LoVo (cell line): ENCODE measurements at regions not wholly inside any gene's neighbourhood (a gene's known extent, or its start where the extent isn't known, plus 50 kb on each side); places are given as distances from the start of the nearest gene placed in this dataset.
A peak's percentile ranks its signal among the peaks of the same experiment; 100 is the strongest.

Experiments
- DNase-seq: peaks from one replicate; pipeline ENCODE4 v3.0.0-alpha.2; 2016; ENCODE audit warnings: low spot score

- no peak for DNase-seq
Observed at GRCh38 chr2:181149056-181149455, 168.7 kb downstream of the UBE2E3 start.

GRCh38 chr2:181152226-181152625 lies 171.8 kb downstream of the UBE2E3 start:
- no peak for DNase-seq

- DNase-seq: no peak
Observed at GRCh38 chr2:181152701-181153100, 172.3 kb downstream of the UBE2E3 start.

- no peak for DNase-seq
Observed at GRCh38 chr2:181153886-181154285, 173.5 kb downstream of the UBE2E3 start.

GRCh38 chr2:181157326-181157725 lies 176.9 kb downstream of the UBE2E3 start:
- DNase-seq: no peak

- no peak for DNase-seq
Observed at GRCh38 chr2:181158427-181158826, 178.0 kb downstream of the UBE2E3 start.

GRCh38 chr2:181161615-181162014 lies 181.2 kb downstream of the UBE2E3 start:
- no peak for DNase-seq

- DNase-seq: no peak
Observed at GRCh38 chr2:181163139-181163538, 182.7 kb downstream of the UBE2E3 start.

- DNase-seq: no peak
Observed at GRCh38 chr2:181163691-181164090, 183.3 kb downstream of the UBE2E3 start.

- DNase-seq: no peak
Observed at GRCh38 chr2:181164699-181165098, 184.3 kb downstream of the UBE2E3 start.

- no peak for DNase-seq
Observed at GRCh38 chr2:181165199-181165868, 184.9 kb downstream of the UBE2E3 start.

GRCh38 chr2:181169503-181169902 lies 189.1 kb downstream of the UBE2E3 start:
- no peak for DNase-seq

GRCh38 chr2:181170256-181170655 lies 189.9 kb downstream of the UBE2E3 start:
- DNase-seq: no peak

- DNase-seq: no peak
Observed at GRCh38 chr2:181172676-181173075, 192.3 kb downstream of the UBE2E3 start.

GRCh38 chr2:181174611-181175580 lies 194.5 kb downstream of the UBE2E3 start:
- no peak for DNase-seq

GRCh38 chr2:181176540-181176939 lies 196.1 kb downstream of the UBE2E3 start:
- no peak for DNase-seq

GRCh38 chr2:181177376-181177775 lies 197.0 kb downstream of the UBE2E3 start:
- no peak for DNase-seq

- no peak for DNase-seq
Observed at GRCh38 chr2:181178130-181178529, 197.7 kb downstream of the UBE2E3 start.

GRCh38 chr2:181178823-181179412 lies 198.5 kb downstream of the UBE2E3 start:
- peak; percentile 11 for DNase-seq

- DNase-seq: no peak
Observed at GRCh38 chr2:181183878-181184542, 203.6 kb downstream of the UBE2E3 start.

GRCh38 chr2:181185421-181185820 lies 205.0 kb downstream of the UBE2E3 start:
- no peak for DNase-seq

- no peak for DNase-seq
Observed at GRCh38 chr2:181185948-181186347, 205.5 kb downstream of the UBE2E3 start.
